LNCaP clone FGC (cell line): ENCODE measurements at regions not wholly inside any gene's neighbourhood (a gene's known extent, or its start where the extent isn't known, plus 50 kb on each side); places are given as distances from the start of the nearest gene placed in this dataset.

ENCODE experiments used
- DNase-seq: peaks from one replicate; pipeline ENCODE4 v3.0.0-alpha.2; 2011; ENCODE audit warnings: low read depth
- H3K4me3 ChIP-seq: 2 replicates; pipeline ENCODE4 v1.5.1; 2011; ENCODE audit warnings: mild to moderate bottlenecking, low read depth, low read length, control low read depth
- CTCF ChIP-seq: IDR thresholded peaks from 2 replicates; pipeline ENCODE4 v1.5.1; 2012; ENCODE audit warnings: mild to moderate bottlenecking; ENCODE audit not compliant: control insufficient read depth, insufficient read depth; ENCODE audit errors: extremely low read depth

- H3K4me3 ChIP-seq: no peak overlapping the region
- no peak for DNase-seq
- TF ChIP-seq CTCF: no peak
Observed at GRCh38 chr13:65026505-65026904, 2203.6 kb downstream of the PCDH9 start.

GRCh38 chr13:65011378-65011777 is 2218.8 kb downstream of the PCDH9 start:
- no peak for DNase-seq
- no peak for TF ChIP-seq CTCF
- no peak overlapping the region for H3K4me3 ChIP-seq

- DNase-seq: no peak
- H3K4me3 ChIP-seq: no peak overlapping the region
- TF ChIP-seq CTCF: no peak
Observed at GRCh38 chr13:64997438-64997837, 2232.7 kb downstream of the PCDH9 start.

GRCh38 chr13:64993514-64994164 is 2236.5 kb downstream of the PCDH9 start:
- DNase-seq: no peak
- TF ChIP-seq CTCF: no peak
- H3K4me3 ChIP-seq: no peak overlapping the region

- no peak overlapping the region for H3K4me3 ChIP-seq
- TF ChIP-seq CTCF: no peak
- DNase-seq: no peak
Observed at GRCh38 chr13:64992314-64992713, 2237.8 kb downstream of the PCDH9 start.

- no peak overlapping the region for H3K4me3 ChIP-seq
- no peak for TF ChIP-seq CTCF
Observed at GRCh38 chr13:64985075-64985474, 2245.1 kb downstream of the PCDH9 start.

GRCh38 chr13:64962404-64962803 is 2267.7 kb downstream of the PCDH9 start:
- no peak for TF ChIP-seq CTCF
- no peak overlapping the region for H3K4me3 ChIP-seq
- DNase-seq: no peak

More at GRCh38 chr13:64985075-64985474, 2245.1 kb downstream of the PCDH9 start:
- DNase-seq: no peak
